ENCODE measurements at regions not wholly inside any gene's neighbourhood (a gene's known extent, or its start where the extent isn't known, plus 50 kb on each side); places are given as distances from the start of the nearest gene placed in this dataset.
A peak's percentile ranks its signal among the peaks of the same experiment; 100 is the strongest.
"Not testable (repeated sequence)": the region's sequence is repeated elsewhere in the genome, so short reads cannot be mapped to it uniquely, and the experiment has no call there.

GRCh38 chr9:33697171-33697570 is 98.2 kb upstream of the PRSS3 start:
- CTCF ChIA-PET = no interaction called here
- Mint-ChIP-seq H3K4me3 (no peak overlapping the region), H3K27ac (no peak overlapping the region), H3K9me3 (no peaks in the 10 kb centered on the region), H3K4me1 (ENCODE audit: low read depth) (peaks cover 6% of the 10 kb centered on the region), H3K36me3 (no peaks in the 10 kb centered on the region), H3K27me3 (peaks cover 20% of the 10 kb centered on the region)
- intact Hi-C loops (cut with micrococcal nuclease) = no loop called here
- no peak for DNase-seq
- POLR2A ChIA-PET = no interaction called here

DNA sequence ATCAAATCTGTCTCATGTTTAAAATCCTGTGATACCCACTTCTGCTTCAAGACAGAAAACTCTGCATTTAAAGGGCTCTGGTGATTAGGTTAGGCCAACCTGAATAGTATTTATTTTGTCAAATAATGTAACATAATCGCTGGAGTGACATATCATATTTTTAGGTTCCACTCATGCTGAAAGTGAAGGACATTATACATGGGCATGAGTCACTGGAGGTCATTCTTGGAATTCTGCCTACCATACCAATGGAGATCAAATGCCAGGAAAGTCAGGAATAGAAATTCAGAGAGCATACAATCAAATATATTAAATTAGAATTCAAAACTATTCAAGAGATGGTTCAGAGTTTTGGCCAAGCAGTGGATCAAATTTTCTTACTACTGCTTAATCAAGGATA is 97.1 kb upstream of the PRSS3 start:
- Mint-ChIP-seq H3K9me3 (no peaks in the 10 kb centered on the region), H3K36me3 (no peaks in the 10 kb centered on the region), H3K4me1 (ENCODE audit: low read depth) (peaks cover 6% of the 10 kb centered on the region), H3K27me3 (peaks cover 20% of the 10 kb centered on the region), H3K4me3 (no peak overlapping the region), H3K27ac (no peak overlapping the region)
- CTCF ChIA-PET = no interaction called here
- intact Hi-C loops (cut with micrococcal nuclease) = no loop called here
- POLR2A ChIA-PET = no interaction called here
- DNase-seq = no peak

DNA sequence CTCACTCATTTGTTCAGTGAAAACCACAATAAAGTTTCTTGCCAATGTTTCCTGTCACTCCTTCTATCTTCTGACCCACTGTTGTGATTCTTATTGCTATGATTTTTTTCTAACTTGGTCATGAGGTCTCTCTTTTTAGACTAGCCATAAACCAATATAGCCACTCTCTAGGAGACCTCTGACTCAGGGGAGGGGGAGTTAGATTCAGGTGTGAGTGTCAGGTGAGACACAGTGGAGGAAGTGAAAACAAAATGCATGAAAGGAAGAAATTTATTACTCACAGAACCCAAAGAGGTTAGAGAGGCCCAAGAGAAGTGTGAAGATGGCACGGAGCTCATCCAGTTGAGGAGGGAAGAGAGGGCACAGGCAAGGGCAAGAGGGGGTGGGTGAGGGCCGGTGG is 94.4 kb upstream of the PRSS3 start:
- H3K27ac Mint-ChIP-seq = not testable (repeated sequence)

DNA sequence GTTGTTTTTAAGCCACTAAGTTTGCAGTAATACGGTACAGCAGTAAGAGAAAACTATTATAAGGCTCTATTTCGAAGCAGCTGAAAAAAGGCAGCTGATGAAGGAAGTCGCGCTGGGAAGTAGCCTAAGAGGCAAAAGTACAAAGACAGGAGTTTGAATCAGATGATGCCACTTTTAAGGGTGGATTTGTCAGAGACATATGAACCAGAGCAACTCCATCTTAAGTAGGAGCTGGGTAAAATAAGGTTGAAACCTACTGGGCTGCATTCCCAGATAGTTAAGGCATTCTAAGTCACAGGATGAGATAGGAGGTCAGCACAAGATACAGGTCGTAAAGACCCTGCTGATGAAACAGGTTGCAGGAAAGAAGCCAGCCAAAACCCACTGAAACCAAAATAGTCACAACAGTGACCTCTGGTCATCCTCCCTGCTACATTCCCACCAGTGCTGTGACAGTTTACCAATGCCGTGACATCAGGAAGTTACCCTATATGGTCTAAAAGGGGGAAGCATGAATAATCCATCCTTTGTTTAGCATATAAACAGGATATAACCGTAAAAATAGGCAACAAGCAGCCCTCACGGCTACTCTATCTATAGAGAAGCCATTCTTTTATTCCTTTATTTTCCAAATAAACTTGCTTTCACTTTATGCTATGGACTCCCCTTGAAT is 91.8 kb upstream of the PRSS3 start:
- Mint-ChIP-seq H3K4me1 (ENCODE audit: low read depth) (peaks cover 6% of the 10 kb centered on the region), H3K27me3 (peaks cover 17% of the 10 kb centered on the region), H3K36me3 (no peaks in the 10 kb centered on the region), H3K27ac (no peak overlapping the region), H3K4me3 (no peak overlapping the region), H3K9me3 (peaks cover 3% of the 10 kb centered on the region)
- intact Hi-C loops (cut with micrococcal nuclease) = no loop called here
- CTCF ChIA-PET = no interaction called here
- no peak for DNase-seq
- POLR2A ChIA-PET = no interaction called here

More for the DNA sequence above, 94.4 kb upstream of the PRSS3 start:
- DNase-seq; H3K36me3 Mint-ChIP-seq; POLR2A ChIA-PET; H3K4me3 Mint-ChIP-seq; intact Hi-C loops (cut with micrococcal nuclease); H3K4me1 Mint-ChIP-seq (ENCODE audit: low read depth); H3K9me3 Mint-ChIP-seq: not testable (repeated sequence)
- H3K27me3 Mint-ChIP-seq = peaks cover 14% of the 10 kb centered on the region
- CTCF ChIA-PET = interaction anchor here (1.0 kb wide), 1 partner anchor 77 kb away, joined by 3 read pairs; no protein-coding TSS in a partner anchor

GRCh38 chr9:33705440-33705839 is 89.9 kb upstream of the PRSS3 start:
- DNase-seq; H3K4me3 Mint-ChIP-seq; H3K36me3 Mint-ChIP-seq; POLR2A ChIA-PET; intact Hi-C loops (cut with micrococcal nuclease); H3K9me3 Mint-ChIP-seq; H3K4me1 Mint-ChIP-seq (ENCODE audit: low read depth); H3K27ac Mint-ChIP-seq: not testable (repeated sequence)
- CTCF ChIA-PET = interaction anchor here (1.2 kb wide), 1 partner anchor 14 kb away, joined by 3 read pairs; no protein-coding TSS in a partner anchor
- H3K27me3 Mint-ChIP-seq = peaks cover 15% of the 10 kb centered on the region

DNA sequence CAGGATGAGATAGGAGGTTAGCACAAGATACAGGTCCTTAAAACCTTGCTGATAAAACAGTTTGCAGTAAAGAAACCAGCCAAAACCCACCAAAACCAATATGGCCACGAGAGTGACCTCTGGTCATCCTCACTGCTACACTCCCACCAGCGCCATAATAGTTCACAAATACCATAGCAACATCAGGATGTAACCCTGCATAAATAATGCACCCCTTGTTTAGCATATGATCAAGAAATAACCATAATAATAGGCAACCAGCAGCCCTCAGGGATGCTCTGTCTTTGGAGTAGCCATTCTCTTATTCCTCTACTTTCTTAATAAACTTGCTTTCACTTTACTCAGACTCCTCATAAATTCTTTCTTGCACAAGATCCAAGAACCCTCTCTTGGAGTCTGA is 86.9 kb upstream of the PRSS3 start:
- Mint-ChIP-seq H3K4me1 (ENCODE audit: low read depth) (no peaks in the 10 kb centered on the region), H3K9me3 (peaks cover 3% of the 10 kb centered on the region), H3K27ac (no peak overlapping the region), H3K27me3 (peaks cover 22% of the 10 kb centered on the region), H3K36me3 (no peaks in the 10 kb centered on the region), H3K4me3 (no peak overlapping the region)
- DNase-seq = no peak
- intact Hi-C loops (cut with micrococcal nuclease) = no loop called here
- ChIA-PET POLR2A (no interaction called here), CTCF (interaction anchor here (1.1 kb wide), 1 partner anchor 85 kb away, joined by 5 read pairs; no protein-coding TSS in a partner anchor)

GRCh38 chr9:33709269-33709668 is 86.1 kb upstream of the PRSS3 start:
- H3K4me3 Mint-ChIP-seq = no peak overlapping the region
- peaks cover 3% of the 10 kb centered on the region for H3K9me3 Mint-ChIP-seq
- H3K4me1 Mint-ChIP-seq (ENCODE audit: low read depth) = no peaks in the 10 kb centered on the region
- H3K27me3 Mint-ChIP-seq = peaks cover 19% of the 10 kb centered on the region
- DNase-seq = no peak
- no peak overlapping the region for H3K27ac Mint-ChIP-seq
- ChIA-PET POLR2A (no interaction called here), CTCF (interaction anchor here (0.7 kb wide), 1 partner anchor 12 kb away, joined by 3 read pairs; no protein-coding TSS in a partner anchor)
- intact Hi-C loops (cut with micrococcal nuclease) = no loop called here
- no peaks in the 10 kb centered on the region for H3K36me3 Mint-ChIP-seq

- H3K9me3 Mint-ChIP-seq; H3K4me3 Mint-ChIP-seq; H3K4me1 Mint-ChIP-seq (ENCODE audit: low read depth); intact Hi-C loops (cut with micrococcal nuclease); H3K36me3 Mint-ChIP-seq; CTCF ChIA-PET; H3K27ac Mint-ChIP-seq; POLR2A ChIA-PET; DNase-seq: not testable (repeated sequence)
- H3K27me3 Mint-ChIP-seq = peaks cover 16% of the 10 kb centered on the region
Observed at GRCh38 chr9:33711418-33711817, 83.9 kb upstream of the PRSS3 start.

DNA sequence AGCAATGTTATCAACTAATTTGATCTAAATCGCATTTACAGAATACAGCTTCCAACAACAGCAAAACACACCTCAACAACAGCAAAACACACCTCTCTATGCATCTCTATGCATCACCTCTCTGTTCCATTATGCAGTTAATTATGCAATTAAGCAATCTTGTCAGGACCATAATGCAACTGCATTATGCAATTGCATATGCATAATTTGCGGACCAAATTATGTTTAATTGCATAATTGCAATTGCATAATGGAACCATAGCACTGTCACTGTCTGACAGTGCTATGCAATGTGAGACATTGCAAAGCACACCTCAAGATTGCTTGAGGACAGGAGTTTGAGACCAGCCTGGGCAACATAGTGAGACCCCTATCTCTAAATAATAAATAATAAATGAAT is 80.4 kb upstream of the PRSS3 start:
- Mint-ChIP-seq H3K9me3 (no peaks in the 10 kb centered on the region), H3K27me3 (peaks cover 8% of the 10 kb centered on the region), H3K4me1 (ENCODE audit: low read depth) (peaks cover 3% of the 10 kb centered on the region), H3K27ac (no peak overlapping the region), H3K36me3 (no peaks in the 10 kb centered on the region), H3K4me3 (no peak overlapping the region)
- intact Hi-C loops (cut with micrococcal nuclease) = no loop called here
- ChIA-PET POLR2A (no interaction called here), CTCF (no interaction called here)
- DNase-seq = no peak

- H3K9me3 Mint-ChIP-seq = no peaks in the 10 kb centered on the region
- intact Hi-C loops (cut with micrococcal nuclease) = no loop called here
- DNase-seq = no peak
- ChIA-PET CTCF (interaction anchor here (0.6 to 11.5 kb wide), 7 partner anchors 10 to 96 kb away, joined by 3 to 404 read pairs (median 3); no protein-coding TSS in a partner anchor), POLR2A (no interaction called here)
- no peak overlapping the region for H3K27ac Mint-ChIP-seq
- peaks cover 4% of the 10 kb centered on the region for H3K27me3 Mint-ChIP-seq
- H3K36me3 Mint-ChIP-seq = no peaks in the 10 kb centered on the region
- H3K4me1 Mint-ChIP-seq (ENCODE audit: low read depth) = peaks cover 3% of the 10 kb centered on the region
- no peak overlapping the region for H3K4me3 Mint-ChIP-seq
Observed at GRCh38 chr9:33718987-33719386, 76.4 kb upstream of the PRSS3 start.

DNA sequence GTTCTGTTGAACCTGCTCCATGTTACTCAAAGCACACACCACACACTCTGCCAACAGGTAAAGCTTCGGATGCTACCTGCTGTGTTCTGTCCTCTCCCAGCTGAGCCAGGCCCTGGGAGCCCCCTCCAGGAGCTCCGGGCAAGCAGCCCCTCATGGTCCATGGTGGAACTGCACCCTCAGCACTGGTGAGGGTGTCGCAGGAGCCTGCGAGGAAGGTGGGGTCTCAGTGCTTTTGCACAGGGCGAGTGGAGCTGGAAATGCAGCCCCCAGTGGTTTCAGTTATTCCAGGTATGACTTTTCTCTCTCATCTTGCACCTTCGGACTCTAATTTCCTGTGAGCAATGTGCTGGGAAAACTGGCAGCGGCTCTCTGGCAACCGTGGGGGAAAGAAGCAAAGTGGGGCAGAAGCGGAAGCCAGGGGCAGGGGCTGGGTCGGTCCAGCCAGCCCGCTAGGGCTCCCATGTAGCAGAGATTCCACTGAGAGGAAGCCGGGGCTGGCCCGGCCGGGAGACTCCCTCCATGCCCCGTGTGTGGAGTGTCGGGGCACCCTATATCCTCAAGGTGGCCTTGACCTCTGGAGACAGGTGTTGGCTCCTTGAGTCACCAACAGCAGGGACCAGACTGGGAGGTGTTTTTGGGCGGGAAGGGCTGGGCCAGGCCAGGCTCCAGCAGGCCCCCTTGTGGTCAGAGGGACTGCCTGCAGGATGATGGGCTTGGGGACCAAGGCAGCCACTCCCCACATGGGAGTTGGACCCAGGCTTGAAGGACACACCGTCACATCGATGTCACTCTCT is 75.6 kb upstream of the PRSS3 start:
- Mint-ChIP-seq H3K4me3 (peak overlapping the region; percentile 21), H3K4me1 (ENCODE audit: low read depth) (peaks cover 3% of the 10 kb centered on the region), H3K27me3 (peaks cover 6% of the 10 kb centered on the region), H3K27ac (no peak overlapping the region), H3K9me3 (no peaks in the 10 kb centered on the region), H3K36me3 (no peaks in the 10 kb centered on the region)
- POLR2A ChIA-PET = no interaction called here
- DNase-seq = peak; percentile 62
- intact Hi-C loops (cut with micrococcal nuclease) = loop anchor here (10.0 kb wide), 1 partner anchor 345 kb away; no protein-coding TSS in a partner anchor
- CTCF ChIA-PET = interaction anchor here (0.6 to 11.5 kb wide), 9 partner anchors 9 to 420 kb away, joined by 3 to 404 read pairs (median 3); no protein-coding TSS in a partner anchor

GRCh38 chr9:33721674-33722358 is 73.5 kb upstream of the PRSS3 start:
- intact Hi-C loops (cut with micrococcal nuclease) = loop anchor here (1.0 to 10.0 kb wide), 2 partner anchors 98 to 347 kb away; no protein-coding TSS in a partner anchor
- peak; percentile 91 for DNase-seq
- no peak overlapping the region for H3K4me3 Mint-ChIP-seq
- H3K4me1 Mint-ChIP-seq (ENCODE audit: low read depth) = peaks cover 3% of the 10 kb centered on the region
- peaks cover 6% of the 10 kb centered on the region for H3K27me3 Mint-ChIP-seq
- POLR2A ChIA-PET = no interaction called here
- CTCF ChIA-PET = interaction anchor here (0.7 to 11.5 kb wide), 14 partner anchors 9 to 362 kb away, joined by 3 to 404 read pairs (median 4); no protein-coding TSS in a partner anchor
- no peak overlapping the region for H3K27ac Mint-ChIP-seq
- no peaks in the 10 kb centered on the region for H3K36me3 Mint-ChIP-seq
- H3K9me3 Mint-ChIP-seq = no peaks in the 10 kb centered on the region
